HG03097 (cell line): ENCODE measurements at regions not wholly inside any gene's neighbourhood (a gene's known extent, or its start where the extent isn't known, plus 50 kb on each side); places are given as distances from the start of the nearest gene placed in this dataset.
"Not testable (repeated sequence)": the region's sequence is repeated elsewhere in the genome, so short reads cannot be mapped to it uniquely, and the experiment has no call there.

Experiments used
- ATAC-seq: cut with Tn5 transposase; IDR thresholded peaks from one replicate; pipeline ENCODE4 v1.9.1; 2021; ENCODE audit not compliant: unreplicated experiment, low FRiP score

DNA sequence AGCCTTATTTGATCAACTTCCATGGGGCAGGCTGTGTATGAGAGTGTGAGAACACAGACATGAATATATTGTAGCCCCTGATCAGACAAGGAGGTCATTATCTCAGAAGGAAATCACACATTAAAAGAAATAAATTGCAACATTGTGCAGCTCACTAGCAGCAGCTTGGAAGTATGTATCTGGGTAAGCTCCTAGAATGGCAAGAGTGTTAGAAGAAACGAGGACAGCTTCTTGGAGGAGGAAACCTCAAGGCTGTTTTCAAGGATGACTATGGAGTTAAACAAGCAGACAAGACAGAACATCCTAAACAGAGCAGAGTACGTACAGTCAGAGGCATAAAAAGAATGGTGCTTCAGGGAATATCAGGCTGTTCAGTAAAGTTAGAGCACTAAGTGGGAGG is 511.0 kb downstream of the SLCO4C1 start:
- ATAC-seq: no peak

DNA sequence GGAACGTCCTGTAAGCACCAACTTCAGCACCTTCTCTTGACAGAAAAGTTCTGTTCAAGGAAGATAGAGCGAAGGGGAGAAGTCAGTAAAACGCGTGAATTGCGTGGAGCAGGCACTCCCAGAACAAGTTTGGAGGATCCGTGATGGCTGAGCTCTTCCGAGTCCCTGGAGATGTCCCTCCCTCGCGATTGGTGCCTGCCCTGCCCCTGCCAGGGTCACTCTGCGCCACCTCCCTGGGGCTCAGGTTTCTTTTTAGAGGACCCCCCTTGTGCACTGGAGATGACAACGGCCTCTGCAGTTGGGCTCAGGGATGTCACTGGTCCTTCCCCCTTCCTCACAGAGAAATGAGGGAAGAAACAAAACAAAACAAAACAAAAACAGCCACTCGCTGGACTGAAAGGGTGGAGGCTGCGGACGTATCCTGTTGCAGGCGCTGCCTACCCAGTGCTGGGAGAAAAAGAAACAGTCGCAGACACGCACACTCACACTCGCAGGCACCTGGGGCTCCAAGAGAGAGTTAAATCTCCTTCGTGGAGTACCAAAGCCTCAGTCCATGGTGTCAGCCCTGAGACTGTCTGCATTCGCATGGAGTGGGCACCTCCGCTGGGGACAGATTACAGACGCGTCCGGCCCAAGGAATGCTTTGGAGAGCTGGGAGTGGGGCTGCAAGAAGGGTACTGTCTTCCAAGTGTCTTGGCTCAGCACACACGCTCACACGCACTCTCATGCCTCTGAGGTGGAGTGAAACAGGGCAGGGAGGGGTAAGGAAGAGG is 512.7 kb downstream of the SLCO4C1 start:
- ATAC-seq: no peak

DNA sequence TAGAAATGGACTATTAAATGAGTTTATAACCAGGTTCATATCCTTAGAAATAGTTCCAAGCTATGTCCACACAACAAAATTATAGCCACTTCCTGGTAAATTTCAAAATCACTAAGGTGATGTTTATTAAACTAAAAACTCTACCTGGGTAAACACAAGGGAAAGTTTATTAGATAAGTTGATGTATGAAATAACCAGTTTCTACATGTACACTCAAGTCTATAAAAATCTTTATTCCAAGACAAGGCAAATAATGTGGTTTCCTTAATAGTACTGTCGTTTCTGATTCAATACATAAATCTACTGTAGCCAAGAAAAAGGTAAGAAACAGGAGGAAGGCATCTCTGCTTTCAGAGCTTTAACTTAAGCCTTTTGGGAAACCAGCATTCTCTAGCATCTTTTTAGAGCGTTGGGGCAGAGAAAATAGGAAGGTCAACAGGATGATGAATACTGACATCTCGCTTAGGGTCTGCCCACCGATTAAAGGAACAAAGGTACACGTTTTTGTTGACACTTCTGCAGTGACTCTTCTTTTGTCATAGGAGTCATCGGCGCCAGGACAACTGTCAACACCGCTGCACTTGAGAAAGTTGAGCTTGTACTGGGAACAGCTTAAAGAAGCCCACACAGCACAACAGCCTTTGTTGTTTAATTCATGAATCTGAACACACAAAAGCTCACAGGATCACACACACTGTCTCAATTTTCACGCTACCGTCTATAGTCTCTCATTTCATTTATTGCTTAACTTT is 513.6 kb downstream of the SLCO4C1 start:
- no peak for ATAC-seq

DNA sequence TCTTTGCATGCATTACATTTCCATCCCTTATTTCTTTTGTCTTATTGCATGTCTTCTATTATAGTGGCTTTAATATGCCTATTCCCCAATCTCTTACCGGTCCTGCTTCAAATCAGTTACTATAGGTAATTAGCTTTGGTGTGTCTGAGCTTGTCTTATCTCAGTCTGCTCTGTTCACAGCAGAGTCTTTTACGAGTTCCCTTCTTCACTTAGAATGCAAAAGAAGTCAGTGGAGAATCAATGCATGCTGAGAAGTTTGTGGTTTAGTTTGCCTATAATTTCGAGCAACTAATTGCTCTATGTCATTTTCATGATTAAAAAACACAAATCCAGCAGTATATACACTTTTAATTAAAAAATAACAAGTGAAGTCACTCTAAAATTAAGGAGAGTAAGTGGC is 545.0 kb downstream of the SLCO4C1 start:
- ATAC-seq: no peak

DNA sequence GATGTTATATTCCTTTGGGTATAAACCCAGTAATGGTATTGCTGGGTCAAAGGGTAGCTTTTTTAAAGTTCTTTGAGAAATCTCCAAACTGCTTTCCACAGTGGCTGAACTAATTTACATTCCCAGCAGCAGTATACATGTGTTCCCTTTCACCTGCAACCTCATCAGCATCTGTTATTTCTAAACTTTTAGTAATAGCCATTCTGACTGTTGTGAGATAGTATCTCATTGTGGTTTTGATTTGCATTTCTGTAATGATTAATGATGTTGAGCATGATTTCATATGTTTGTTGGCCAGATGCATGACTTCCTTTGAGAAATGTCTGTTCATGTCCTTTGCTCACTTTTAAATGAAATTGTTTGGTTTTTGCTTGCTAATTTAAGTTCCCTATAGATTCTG is 553.1 kb downstream of the SLCO4C1 start:
- not testable (repeated sequence) for ATAC-seq

DNA sequence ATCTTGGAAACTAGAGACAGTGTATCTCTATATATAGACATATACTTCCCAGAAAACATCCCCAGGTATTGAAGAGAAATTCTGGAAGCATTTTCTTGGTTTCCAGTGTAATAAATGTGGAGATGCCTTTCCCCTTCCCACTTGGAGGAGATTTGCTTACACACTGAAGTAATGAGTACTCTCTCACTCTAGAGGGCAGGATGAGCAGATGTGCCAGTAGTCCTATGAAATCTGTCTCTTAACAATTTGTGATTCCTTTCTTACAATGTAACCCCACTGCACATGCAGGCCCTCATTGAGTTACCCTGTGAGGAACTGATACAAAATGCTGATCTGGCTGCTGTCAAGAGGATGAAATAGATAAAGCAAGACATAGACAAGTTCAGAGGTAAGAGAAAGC is 567.2 kb downstream of the SLCO4C1 start:
- no peak for ATAC-seq

DNA sequence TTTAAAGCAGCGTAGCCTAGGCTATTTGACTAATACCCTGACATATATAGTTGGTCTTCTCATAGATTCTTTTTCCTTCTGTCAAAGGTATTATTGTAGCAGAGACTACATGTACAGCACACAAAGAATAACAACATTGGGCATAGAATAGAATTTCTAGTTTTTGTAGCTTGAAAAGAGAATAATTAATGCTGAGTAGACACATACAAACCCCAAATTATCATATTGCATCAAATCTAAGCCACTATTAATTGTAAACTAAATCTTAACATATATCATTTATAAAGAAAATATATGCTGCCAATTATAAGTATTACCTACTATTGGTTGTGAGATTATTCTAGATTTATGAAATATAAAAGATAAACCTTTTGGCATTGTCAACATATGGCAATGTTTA is 574.5 kb downstream of the SLCO4C1 start:
- ATAC-seq: no peak

DNA sequence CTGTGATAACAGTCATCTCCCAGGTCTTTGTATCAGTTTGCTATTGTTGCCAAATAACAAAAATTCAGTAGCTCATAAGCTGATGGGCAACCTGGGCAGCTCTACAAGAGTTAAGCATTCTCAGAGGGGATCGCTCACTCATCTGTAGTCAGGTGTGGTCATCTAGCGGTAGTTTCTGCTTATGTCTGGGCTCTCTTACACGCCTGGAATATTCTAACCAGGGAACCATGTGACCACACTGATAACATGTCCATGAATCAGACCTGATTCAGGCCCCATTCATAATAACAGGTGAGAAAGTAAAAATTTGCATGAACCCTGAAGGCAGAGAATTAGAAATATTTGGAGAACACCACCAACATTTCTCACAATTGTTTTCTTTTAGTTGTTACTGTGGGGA is 576.1 kb downstream of the SLCO4C1 start:
- ATAC-seq: no peak

DNA sequence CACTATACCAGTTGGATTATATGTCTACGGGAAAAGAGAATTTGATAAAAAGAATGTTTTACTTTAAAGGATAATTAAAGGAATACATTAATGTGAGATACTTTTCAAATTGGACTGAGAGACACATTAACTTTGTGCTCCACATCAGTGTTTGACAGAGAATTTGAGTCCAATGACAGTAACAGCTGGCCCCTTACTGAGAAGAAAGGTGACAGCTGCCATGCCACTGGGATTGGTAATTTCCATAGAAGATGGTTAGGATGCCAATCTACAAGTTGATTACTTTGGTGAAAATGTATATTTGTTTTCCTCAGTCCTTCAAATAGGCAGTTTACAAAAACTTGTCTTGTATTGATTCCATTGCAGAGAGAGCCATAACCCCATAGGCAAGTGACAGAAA is 578.4 kb downstream of the SLCO4C1 start:
- ATAC-seq: no peak

DNA sequence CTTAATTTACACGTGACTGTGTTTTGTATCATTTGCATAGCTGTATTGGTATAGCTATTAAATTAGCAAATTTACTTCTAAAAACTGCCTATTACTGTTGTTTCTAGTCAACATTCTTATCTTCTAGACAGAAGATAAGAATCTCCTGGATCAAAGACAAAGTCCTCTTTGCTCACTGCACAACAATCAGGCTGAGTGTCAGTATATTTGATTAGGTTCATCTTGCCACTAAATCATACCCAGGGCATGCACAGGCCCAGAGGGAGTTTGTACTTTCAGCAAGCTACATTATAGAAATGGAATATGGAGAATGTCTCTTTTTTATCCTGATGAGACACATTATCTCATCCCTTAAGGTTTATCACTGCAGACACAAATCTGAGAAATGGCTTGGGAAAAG is 579.1 kb downstream of the SLCO4C1 start:
- ATAC-seq: no peak

DNA sequence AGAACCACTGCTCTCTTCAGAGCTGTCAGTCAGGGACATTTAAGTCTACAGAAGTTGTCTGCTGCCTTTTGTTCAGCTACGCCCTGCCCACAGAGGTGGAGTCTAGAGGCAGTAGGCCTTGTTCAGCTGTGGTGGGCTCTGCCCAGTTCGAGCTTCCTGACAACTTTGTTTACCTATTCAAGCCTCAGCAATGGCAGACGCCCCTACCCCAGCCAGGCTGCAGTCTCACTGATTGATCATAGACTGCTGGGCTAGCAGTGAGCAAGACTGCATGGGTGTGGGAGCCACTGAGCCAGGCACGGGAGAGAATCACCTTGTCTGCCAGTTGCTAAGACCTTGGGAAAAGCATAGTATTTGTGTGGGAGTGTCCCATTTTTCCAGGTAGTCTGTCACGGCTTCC is 580.3 kb downstream of the SLCO4C1 start:
- not testable (repeated sequence) for ATAC-seq

DNA sequence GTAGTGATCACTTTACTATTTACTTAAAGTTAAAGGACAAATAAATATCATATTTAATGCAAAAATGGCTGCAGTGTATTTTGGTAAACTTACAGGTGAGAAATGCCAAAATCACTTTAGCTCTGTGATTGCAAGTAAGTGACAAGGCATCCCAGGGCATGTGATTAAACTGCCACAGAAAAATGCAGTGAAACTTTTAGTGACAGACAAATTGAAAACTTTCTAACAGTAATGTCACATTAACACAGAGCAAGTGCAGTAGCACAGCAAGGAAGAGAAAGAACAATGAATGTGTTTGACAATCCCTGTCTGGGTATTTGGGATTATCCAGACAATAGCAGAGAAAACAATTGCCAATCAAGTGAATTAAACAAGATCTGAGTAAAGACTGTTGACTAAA is 606.8 kb downstream of the SLCO4C1 start:
- ATAC-seq: no peak

DNA sequence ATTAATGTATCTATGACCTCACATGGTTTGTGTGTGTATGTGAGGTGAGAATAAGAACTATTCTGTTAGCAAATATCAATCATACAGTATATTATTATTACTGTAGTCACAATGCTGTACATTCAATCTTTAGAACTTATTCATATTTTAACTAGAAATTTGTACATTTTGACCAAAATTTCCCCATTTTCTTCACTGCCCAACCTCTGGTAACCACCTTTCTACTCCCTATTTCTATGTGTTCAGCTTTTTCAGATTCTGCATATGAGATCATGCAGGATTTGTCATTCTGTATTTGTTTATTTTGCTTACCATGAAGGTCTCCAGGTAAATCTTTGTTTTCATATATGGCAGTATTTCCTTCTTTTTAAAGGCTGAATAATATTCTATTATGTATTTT is 607.9 kb downstream of the SLCO4C1 start:
- no peak for ATAC-seq

DNA sequence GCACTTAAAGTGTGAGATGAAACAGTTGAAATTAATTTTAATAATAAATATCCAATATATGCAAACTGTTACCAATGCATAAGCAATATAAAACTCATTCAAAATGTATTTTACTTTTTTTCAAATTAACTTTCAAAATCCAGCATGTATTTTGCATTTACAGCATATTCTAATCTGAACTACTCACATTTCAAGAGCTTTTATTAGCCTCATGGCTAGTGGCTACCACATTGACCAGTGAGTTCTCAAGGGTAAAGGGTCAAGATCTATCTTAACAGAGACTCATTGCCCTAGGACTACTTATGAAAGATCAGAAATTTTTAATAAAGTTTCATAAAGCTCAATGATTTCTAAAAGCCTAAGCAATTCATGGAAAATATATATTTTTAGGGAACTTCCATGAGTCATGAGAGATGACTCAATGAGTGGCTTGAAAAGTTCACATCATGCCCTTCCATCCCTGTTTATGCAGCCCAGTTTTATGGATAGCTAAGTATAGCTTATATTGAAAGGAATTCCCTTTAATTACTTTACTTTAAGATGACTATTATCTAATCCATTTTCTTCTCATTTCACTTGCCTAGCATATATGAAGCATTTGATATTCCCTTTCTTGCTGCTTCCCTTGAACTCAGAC is 608.6 kb downstream of the SLCO4C1 start:
- no peak for ATAC-seq

DNA sequence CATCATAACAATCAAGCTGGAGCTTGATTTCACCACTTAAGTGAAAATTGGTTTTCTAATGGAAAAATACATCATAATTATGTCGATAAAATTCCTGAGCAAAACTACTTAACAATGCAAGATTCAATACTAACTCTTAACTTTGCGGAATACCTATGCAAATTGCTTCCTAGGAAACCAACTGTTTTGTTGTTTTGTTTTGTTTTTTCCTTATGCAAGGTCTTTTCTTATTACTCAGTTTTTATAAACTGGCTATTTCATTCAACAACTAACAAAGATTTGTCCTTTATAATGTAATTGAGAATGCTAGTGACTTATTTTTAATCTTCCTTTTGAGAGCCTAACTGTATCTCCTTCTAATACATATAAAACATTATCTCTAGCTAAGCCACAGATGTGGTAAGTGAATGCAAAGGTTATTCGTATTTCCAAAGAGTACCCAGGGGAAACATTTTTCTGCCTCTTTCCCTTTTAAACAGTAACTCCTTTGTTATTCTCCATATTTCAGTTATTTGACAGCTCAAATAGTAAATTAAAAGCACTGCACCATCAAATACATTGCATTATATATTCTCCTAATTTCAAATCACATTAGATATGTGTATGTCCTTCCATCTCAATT is 609.4 kb downstream of the SLCO4C1 start:
- ATAC-seq: no peak

DNA sequence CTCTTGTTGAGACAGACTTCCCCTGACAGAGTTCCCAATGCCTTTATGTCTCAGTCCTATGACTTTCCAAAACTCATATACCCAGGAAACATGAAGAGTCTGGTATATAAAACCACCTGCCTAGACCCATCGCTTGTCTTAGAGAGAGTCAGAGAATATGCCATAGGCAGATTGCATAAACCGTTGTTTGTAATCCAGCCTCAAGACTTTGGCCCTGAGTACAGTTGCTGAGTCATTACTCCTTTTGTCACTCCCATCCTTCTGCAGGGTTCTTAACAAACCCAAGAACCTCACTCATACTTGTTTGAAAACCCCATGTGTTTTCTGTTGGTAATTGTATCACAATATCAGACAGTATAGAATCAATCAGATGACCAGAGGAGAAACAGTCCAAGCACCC is 616.3 kb downstream of the SLCO4C1 start:
- no peak for ATAC-seq

DNA sequence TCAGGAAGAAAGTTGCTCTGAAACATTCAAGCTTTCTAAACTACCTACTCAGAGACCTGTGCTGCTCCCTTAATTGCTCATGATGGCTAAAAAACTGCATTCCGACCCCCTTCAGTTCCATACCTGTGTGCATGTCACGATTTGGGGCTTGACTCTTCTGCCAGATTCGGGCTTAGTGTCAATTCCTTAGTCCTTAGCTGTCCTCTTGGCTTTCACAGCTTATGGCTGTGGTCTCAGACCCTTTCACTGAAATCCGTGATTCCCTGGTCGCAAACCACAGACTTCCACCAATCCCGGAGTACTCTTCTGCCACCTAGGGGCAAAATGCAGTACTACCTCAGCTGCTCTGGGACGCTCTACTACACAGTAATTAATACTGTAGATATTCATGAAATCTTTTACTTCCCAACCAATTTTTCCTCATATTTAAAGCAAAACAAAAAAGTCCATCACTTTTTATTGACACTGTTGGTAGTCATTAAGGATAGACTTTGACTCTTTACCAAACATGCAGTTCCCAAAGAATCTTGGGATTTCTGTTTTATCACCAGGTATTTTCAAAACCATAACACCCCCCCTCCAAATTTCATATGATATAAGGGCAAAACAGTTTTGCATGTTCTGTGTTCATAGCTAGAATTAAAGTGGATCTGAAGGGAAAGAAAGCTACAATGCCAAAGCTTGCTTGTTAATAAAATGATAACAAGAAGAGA is 617.4 kb downstream of the SLCO4C1 start:
- peak; percentile 73 for ATAC-seq

DNA sequence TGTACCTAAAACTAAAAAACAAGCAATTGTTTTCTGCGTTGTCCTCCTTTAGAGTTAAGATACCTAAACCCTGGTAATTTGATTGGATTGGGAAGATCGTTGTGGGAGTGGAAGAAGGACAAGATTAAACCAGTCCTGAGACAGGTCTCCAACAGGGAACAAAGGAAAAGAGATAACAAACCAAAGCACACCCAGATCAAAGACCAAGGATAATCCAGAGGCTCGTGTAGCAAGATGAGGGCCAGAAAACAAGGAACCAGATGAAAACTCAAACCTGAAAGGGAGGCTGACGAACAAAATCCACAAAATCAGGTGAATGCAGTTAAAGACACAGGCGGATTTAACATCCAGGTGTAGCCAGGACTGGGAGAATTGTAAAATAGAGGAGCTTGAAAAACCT is 618.1 kb downstream of the SLCO4C1 start:
- ATAC-seq: no peak

DNA sequence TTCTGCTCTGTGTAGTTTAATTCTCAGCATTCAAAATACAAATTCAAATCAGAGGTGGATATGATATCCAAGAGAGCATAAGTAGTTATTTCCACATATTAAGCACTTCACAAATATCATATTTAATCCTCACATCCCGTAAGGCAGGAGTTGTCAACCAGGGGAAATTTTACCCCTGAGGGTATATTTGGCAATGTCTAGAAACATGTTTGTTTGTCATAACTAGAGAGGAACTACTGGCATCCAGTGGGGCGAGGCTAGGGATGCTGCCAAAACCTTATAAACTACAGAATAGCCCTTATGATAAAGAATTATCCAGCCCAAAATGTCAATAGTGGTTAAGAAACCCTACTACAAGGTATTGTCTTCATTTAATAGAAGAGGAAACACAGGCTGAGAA is 619.4 kb downstream of the SLCO4C1 start:
- ATAC-seq: no peak

DNA sequence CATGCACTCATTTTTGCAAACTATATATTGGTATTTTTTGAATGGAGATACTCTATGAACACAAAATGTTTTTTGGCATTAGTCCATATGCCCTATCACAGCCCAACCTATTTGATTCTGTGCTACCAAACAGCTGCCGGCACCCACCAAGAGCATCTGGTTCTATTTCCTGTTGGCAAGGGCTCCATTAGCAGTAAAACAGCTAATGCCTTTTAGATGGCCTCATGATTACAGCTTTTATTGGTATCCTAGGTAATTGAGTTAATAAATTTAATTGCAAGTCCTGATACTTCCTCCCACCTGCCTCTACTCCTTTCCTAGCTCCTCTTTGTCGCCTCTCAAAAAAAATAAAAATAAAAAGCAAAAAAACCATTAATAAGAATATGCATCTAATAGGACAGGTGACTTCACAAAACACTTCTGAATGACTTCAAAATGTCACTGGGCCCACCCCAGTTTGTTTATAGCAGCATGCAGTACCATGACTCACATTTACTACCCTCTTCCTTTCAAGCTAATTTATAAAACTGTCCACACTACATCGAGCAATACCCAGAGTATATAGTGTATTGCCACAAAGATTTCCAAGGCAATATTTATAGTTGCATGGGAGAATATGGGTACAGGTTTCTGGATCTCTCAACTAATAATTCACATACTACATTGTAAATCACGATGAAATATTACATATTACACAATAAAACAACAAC is 620.4 kb downstream of the SLCO4C1 start:
- no peak for ATAC-seq
